ENCODE measurements at regions not wholly inside any gene's neighbourhood (a gene's known extent, or its start where the extent isn't known, plus 50 kb on each side); places are given as distances from the start of the nearest gene placed in this dataset.
A peak's percentile ranks its signal among the peaks of the same experiment; 100 is the strongest.
"Not testable (repeated sequence)": the region's sequence is repeated elsewhere in the genome, so short reads cannot be mapped to it uniquely, and the experiment has no call there.

DNA sequence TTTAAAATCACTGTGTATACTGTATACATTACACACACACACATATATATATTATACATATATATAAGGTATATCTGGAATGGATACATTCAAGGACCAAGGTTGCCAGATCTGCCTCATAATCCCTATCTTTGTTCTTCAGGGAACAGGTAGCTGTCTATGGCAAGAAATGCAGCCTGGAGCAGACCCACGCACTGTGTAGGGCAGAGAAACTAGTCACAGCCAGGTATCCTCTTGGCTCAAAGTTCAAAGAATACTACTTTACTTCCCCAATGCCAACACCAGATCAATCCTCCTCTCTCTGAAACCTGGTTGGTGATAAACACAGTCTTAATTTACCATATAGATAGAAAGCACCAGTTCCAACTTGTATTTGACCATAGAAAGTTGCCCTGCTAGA, 313.6 kb downstream of the PRELID2 start:
- ATAC-seq, result peak; percentile 53
- no peak for DNase-seq
- intact Hi-C loops (cut with DNase I, micrococcal nuclease), result no loop called here

- intact Hi-C loops (cut with DNase I, micrococcal nuclease), result no loop called here
- DNase-seq (no peak), ATAC-seq (no peak)
These were observed 314.1 kb downstream of the PRELID2 start for GRCh38 chr5:145521066-145521465.

- intact Hi-C loops (cut with DNase I, micrococcal nuclease), result no loop called here
- no peak for DNase-seq
- no peak for ATAC-seq
These were observed 314.8 kb downstream of the PRELID2 start for GRCh38 chr5:145520335-145520734.

DNA sequence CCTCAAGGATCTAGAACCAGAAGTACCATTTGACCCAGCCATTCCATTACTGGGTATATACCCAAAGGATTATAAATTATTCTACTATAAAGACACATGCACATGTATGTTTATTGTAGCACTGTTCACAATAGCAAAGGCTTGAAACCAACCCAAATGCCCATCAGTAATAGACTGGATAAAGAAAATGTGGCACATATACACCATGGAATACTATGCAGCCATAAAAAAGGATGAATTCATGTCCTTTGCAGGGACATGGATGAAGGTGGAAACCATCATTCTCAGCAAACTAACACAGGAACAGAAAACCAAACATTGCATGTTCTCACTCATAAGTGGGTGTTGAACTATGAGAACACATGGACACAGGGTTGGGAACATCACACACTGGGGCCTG, 317.6 kb downstream of the PRELID2 start:
- DNase-seq; intact Hi-C loops (cut with DNase I, micrococcal nuclease); ATAC-seq: not testable (repeated sequence)

DNA sequence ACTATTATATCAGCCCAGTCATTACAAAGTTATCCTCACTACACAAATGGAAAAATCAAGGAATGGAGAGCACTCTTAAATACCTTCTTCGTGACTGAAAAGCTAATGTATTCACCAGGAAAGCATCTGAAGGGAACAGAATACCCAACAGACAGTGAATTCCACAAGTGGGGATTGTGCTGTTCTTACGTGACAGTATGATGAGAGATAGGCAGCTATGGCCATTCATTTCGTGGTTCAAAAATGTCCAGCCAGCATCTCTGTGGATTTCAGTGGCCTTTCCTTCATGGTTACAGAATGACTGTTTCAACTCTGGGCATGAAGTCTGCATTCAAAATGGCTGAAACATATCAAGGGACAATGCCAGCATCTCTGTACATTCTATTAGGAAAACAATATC, 323.8 kb downstream of the PRELID2 start:
- ATAC-seq (no peak), DNase-seq (no peak)

GRCh38 chr5:145510769-145511168, 324.4 kb downstream of the PRELID2 start:
- intact Hi-C loops (cut with DNase I, micrococcal nuclease), result no loop called here
- ATAC-seq (no peak), DNase-seq (no peak)

More for the DNA sequence above, 323.8 kb downstream of the PRELID2 start:
- intact Hi-C loops (cut with DNase I, micrococcal nuclease), result no loop called here

DNA sequence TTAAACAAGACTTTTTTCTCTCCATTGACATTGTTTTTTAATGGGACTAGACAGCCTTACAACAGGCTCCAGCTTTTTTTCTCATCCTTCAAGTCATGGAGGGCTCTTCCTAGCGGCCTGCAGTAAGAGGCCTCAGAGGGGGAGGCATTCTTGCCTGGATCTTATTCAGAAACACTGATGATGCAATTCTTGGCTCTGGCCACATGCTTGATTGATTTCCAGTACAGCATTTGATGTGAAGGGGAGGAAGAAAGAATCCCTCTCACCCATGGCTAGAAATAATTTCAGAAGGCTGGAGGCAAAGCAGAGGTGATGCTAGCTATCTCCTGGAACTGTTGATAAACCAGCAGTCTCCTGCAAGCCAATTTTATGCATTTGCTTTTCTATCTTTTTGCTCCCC, 324.8 kb downstream of the PRELID2 start:
- intact Hi-C loops (cut with DNase I, micrococcal nuclease), result no loop called here
- ATAC-seq (no peak), DNase-seq (no peak)

GRCh38 chr5:145509336-145510136, 325.6 kb downstream of the PRELID2 start:
- ATAC-seq (no peak), DNase-seq (no peak)
- intact Hi-C loops (cut with DNase I, micrococcal nuclease), result no loop called here

DNA sequence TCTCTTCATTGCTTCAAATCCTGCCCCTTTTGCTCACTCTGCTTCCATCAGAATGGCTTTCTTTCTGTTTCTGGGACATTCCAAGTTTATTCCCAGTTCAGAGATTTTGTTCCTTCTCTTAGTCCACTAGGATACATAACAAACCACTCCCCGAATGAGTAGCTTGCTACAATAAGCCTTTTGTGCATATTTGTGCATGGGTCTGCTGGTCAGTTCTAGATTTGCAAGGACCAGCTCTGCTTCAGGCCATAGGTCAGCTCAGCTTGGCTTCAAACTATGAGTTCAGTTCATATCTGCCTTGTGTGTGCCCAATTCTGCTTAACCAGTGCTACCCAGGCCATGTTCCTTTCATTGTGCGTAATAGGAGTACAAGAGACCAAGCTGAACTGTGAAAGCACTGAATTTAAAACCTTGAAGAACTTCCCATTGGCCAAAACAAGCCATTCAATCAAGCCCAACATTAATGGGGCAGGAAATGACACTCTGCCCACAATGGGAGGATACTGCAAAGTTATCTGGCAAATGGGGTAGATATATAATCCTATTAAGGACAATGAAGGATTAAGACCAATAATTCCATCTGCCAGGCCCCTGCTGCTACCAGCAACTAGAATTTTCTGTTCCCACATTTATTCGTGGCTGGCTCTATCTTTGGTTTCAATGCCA, 328.8 kb downstream of the PRELID2 start:
- intact Hi-C loops (cut with DNase I, micrococcal nuclease), result no loop called here
- no peak for ATAC-seq
- DNase-seq, result no peak

DNA sequence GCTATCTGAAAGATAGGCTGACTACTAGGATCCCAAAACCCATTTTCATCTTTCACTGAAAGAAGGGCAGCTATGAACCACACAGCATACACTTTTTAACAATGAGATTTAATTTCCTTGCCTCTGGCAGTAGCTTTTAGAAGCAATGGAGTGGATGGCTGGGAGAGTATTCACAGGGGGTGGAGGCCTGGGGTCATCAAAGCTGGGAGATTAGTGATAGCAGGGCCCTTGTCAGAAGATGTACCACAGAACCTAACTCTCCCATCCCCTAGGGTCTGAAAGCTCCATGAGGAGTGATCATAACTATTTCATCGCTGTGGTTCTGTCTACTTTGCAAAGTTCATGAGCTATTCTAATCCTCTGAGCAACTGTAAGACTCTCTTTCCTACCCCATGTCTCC, 332.2 kb downstream of the PRELID2 start:
- ATAC-seq, result no peak
- DNase-seq, result no peak
- intact Hi-C loops (cut with DNase I, micrococcal nuclease), result no loop called here

- intact Hi-C loops (cut with DNase I, micrococcal nuclease), result no loop called here
- DNase-seq (peak; percentile 28 to 64), ATAC-seq (peak; percentile 99)
These were observed 334.4 kb downstream of the PRELID2 start for GRCh38 chr5:145500710-145501109.

- intact Hi-C loops (cut with DNase I, micrococcal nuclease), result no loop called here
These were observed 335.7 kb downstream of the PRELID2 start for GRCh38 chr5:145499483-145499882.

GRCh38 chr5:145497052-145497451, 338.1 kb downstream of the PRELID2 start:
- intact Hi-C loops (cut with DNase I, micrococcal nuclease), result no loop called here
- ATAC-seq (no peak), DNase-seq (no peak)

More at GRCh38 chr5:145499483-145499882, 335.7 kb downstream of the PRELID2 start:
- DNase-seq, result no peak
- no peak for ATAC-seq

- intact Hi-C loops (cut with DNase I, micrococcal nuclease), result no loop called here
- DNase-seq (no peak), ATAC-seq (peak; percentile 33)
These were observed 339.4 kb downstream of the PRELID2 start for GRCh38 chr5:145495741-145496140.

DNA sequence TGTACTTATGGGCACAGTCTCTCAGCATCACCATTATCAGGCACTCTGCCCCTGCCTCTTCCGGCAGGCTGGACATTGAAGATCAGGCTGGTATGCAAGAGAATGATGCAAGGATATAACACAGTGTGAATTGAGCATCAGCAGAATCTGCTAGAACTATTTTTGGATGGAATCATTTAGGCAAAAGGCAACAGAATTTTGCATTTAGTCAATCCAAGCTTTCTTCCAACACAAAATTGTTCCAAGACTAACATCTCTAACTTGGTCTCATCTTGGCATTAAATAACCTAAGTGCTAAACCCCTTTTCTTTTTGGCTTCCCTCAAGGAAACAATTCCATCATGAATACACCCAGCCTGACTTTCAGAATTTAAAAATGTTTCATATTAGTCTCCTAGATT, 339.9 kb downstream of the PRELID2 start:
- DNase-seq (no peak), ATAC-seq (no peak)
- intact Hi-C loops (cut with DNase I, micrococcal nuclease), result no loop called here

DNA sequence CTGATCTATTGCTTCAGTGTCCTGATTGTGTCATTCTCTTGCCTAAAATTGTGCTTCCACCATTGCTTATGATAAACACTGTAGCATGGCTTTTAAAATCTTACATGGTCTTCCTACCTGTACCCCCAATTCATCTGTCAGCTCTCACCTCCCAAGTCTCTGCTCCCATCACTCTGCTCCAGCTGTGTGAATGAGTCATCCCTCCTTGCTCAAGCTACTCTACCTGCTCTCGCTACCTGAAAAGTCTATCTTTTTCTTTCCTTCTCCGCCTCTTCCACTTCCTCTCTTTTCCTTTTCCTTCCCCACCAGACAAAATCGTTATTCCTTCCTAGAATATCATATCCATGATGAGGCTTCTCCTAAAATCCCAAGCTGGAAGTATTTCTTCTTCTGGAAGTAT, 341.7 kb downstream of the PRELID2 start:
- intact Hi-C loops (cut with DNase I, micrococcal nuclease), result no loop called here
- DNase-seq (no peak), ATAC-seq (no peak)

DNA sequence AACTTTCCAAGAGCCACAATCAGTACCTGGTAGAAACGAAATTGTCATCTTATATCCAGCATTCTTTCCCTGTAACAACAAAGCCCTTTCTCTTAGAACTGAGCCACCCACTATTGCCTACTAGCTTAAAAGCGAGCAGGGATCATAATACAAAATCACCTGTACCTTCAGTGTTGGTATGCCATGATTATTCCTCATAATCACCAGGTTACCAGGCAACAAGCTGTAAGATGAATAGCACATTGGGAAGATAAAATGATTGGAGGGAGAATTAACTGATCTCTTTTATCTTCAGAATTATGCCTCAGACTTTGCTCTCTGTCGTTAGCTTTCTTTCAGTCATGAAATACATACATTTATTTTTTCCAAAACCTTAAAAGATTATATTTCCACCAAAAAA, 345.6 kb downstream of the PRELID2 start:
- intact Hi-C loops (cut with DNase I, micrococcal nuclease), result no loop called here
- no peak for DNase-seq
- no peak for ATAC-seq

DNA sequence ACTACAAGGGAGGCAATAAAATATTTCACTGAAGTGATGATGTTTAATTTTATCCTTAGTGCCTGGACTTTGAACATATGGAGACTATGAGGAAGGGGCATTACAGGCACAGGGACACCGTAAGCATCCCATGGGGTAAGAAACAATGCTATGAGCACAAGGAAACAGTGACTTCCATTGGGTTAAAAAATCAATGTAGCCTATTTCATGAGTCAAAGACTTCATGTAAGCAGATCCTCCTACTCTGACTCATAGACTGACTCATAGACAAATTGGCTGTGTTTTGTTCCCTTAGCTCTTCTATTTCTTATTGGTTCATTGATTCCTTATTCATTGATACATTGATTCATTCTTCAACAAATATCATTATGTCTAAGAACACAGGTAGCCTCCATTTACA, 351.0 kb downstream of the PRELID2 start:
- ATAC-seq, result peak; percentile 58
- intact Hi-C loops (cut with DNase I, micrococcal nuclease), result no loop called here
- DNase-seq, result no peak

- ATAC-seq (peak; percentile 58), DNase-seq (no peak)
These were observed 351.9 kb downstream of the PRELID2 start for GRCh38 chr5:145483212-145483611.

DNA sequence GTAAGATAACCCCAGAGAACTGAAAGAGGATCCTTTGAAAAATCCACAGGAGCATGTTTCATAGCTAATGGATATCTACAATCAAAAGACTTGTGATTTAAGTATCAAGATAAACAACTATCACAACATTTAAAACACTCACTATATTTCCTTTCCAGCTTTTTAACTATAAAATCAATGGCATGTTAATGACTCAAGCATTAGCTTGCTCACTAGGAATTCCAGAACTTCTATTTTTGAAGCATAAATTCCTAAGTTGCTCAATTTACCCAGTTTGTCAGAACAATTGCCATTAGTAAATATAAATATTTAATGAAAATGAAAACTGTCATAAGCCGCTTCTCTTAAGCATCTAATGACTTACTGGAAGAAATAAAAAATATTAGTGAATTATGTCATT, 355.3 kb downstream of the PRELID2 start:
- ATAC-seq (no peak), DNase-seq (no peak)
- intact Hi-C loops (cut with DNase I, micrococcal nuclease), result no loop called here

More at GRCh38 chr5:145483212-145483611, 351.9 kb downstream of the PRELID2 start:
- intact Hi-C loops (cut with DNase I, micrococcal nuclease), result no loop called here
